ENCODE measurements at regions not wholly inside any gene's neighbourhood (a gene's known extent, or its start where the extent isn't known, plus 50 kb on each side); places are given as distances from the start of the nearest gene placed in this dataset.

DNA sequence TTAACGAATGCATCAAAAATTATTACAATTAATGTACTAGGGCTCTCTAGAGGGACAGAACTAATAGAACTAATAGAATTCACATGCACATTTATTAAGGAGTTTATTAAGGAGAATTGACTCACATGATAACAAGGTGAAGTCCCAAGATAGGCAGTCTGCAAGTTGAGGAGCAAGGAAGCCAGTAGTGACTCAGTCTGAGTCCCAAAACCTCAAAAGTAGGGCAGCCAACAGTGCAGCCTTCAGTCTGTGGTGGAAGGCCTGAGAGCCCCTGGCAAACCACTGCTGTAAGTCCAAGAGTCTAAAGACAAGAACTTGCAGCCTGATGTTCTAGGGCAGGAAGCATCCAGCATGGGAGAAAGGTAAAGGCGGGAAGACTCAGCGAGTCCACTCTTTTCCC lies 633.8 kb downstream of the SEMA5A start:
- H4K20me1 ChIP-seq (ENCODE audit: control insufficient read depth, extremely low read depth, insufficient read depth, low read length), result no peaks in the 10 kb centered on the region
- no peak overlapping the region for H3K9ac ChIP-seq (ENCODE audit: control insufficient read depth, extremely low read depth, insufficient read depth, low read length)
- no peak overlapping the region for H3K4me2 ChIP-seq (ENCODE audit: control insufficient read depth, extremely low read depth, insufficient read depth, low read depth, low read length)
- FAIRE-seq (peak; percentile 64), DNase-seq (ENCODE audit: low read depth, low spot score) (no peak)
- H2AFZ ChIP-seq (ENCODE audit: control insufficient read depth, low read length), result no peak overlapping the region
- no peak overlapping the region for H3K4me3 ChIP-seq (ENCODE audit: control insufficient read depth in 2 of 3, extremely low read depth in 1 of 3, insufficient read depth in 2 of 3, low read depth in 1 of 3, low read length in 3 of 3)
- no peaks in the 10 kb centered on the region for H3K27me3 ChIP-seq (ENCODE audit: control insufficient read depth, extremely low read depth, insufficient read depth, low read length)
- no peaks in the 10 kb centered on the region for H3K79me2 ChIP-seq (ENCODE audit: control insufficient read depth, insufficient read depth, low read length)
- H3K4me1 ChIP-seq (ENCODE audit: control insufficient read depth, extremely low read depth, insufficient read depth, low read length), result peaks cover 10% of the 10 kb centered on the region
- no peak overlapping the region for H3K27ac ChIP-seq (ENCODE audit: control insufficient read depth, insufficient read depth, low read length)
- TF ChIP-seq EZH2 (IDR thresholded peaks at IDR 0.05; ENCODE audit: low read length), result no peak
- no peak for TF ChIP-seq CTCF (optimal IDR thresholded peaks at IDR 0.05 in 1 of 3, IDR thresholded peaks at IDR 0.05 in 1 of 3, conservative IDR thresholded peaks at IDR 0.05 in 1 of 3; ENCODE audit: extremely low read depth in 1 of 3, insufficient read depth in 2 of 3, low read length in 3 of 3)
- H3K36me3 ChIP-seq (ENCODE audit: control insufficient read depth in 2 of 2, extremely low read depth in 1 of 2, insufficient read depth in 2 of 2, low read length in 2 of 2), result no peaks in the 10 kb centered on the region
- dilution Hi-C loops (cut with MboI; ENCODE audit: extremely low pct_ligation_motif_present, low sequenced_read_pairs), result no loop called here
- no peaks in the 10 kb centered on the region for H3K9me3 ChIP-seq (ENCODE audit: control insufficient read depth, low read depth, low read length)
- H3K9me1 ChIP-seq (ENCODE audit: control insufficient read depth, extremely low read depth, insufficient read depth, low read length), result no peaks in the 10 kb centered on the region

DNA sequence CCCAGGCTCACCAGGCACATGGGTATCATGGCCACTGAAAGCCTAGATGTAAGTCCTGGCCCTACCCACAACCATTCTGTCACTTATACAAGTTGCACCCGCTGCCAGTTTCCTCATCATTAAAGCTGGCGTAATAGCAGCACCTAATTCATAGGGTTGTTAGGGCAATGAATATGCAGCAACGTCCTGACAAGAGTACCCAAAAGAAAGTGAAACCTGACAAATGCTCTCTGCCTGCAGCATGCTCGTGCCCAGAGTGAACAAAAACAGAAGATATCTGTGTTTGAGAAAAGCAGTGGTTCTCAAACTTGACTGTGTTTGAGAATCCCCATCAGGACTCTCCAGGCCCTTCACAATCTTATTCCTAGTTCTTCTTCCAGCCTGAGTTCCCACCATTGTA lies 632.4 kb downstream of the SEMA5A start:
- H2AFZ ChIP-seq (ENCODE audit: control insufficient read depth, low read length), result no peak overlapping the region
- no peak overlapping the region for H3K27ac ChIP-seq (ENCODE audit: control insufficient read depth, insufficient read depth, low read length)
- no peak for FAIRE-seq
- H3K4me2 ChIP-seq (ENCODE audit: control insufficient read depth, extremely low read depth, insufficient read depth, low read depth, low read length), result no peak overlapping the region
- TF ChIP-seq EZH2 (IDR thresholded peaks at IDR 0.05; ENCODE audit: low read length) (no peak), CTCF (optimal IDR thresholded peaks at IDR 0.05 in 1 of 3, IDR thresholded peaks at IDR 0.05 in 1 of 3, conservative IDR thresholded peaks at IDR 0.05 in 1 of 3; ENCODE audit: extremely low read depth in 1 of 3, insufficient read depth in 2 of 3, low read length in 3 of 3) (no peak)
- H4K20me1 ChIP-seq (ENCODE audit: control insufficient read depth, extremely low read depth, insufficient read depth, low read length), result no peaks in the 10 kb centered on the region
- dilution Hi-C loops (cut with MboI; ENCODE audit: extremely low pct_ligation_motif_present, low sequenced_read_pairs), result no loop called here
- H3K79me2 ChIP-seq (ENCODE audit: control insufficient read depth, insufficient read depth, low read length), result no peaks in the 10 kb centered on the region
- H3K4me3 ChIP-seq (ENCODE audit: control insufficient read depth in 2 of 3, extremely low read depth in 1 of 3, insufficient read depth in 2 of 3, low read depth in 1 of 3, low read length in 3 of 3), result no peak overlapping the region
- H3K36me3 ChIP-seq (ENCODE audit: control insufficient read depth in 2 of 2, extremely low read depth in 1 of 2, insufficient read depth in 2 of 2, low read length in 2 of 2), result no peaks in the 10 kb centered on the region
- H3K27me3 ChIP-seq (ENCODE audit: control insufficient read depth, extremely low read depth, insufficient read depth, low read length), result no peaks in the 10 kb centered on the region
- no peaks in the 10 kb centered on the region for H3K9me1 ChIP-seq (ENCODE audit: control insufficient read depth, extremely low read depth, insufficient read depth, low read length)
- no peak for DNase-seq (ENCODE audit: low read depth, low spot score)
- H3K4me1 ChIP-seq (ENCODE audit: control insufficient read depth, extremely low read depth, insufficient read depth, low read length), result peaks cover 2% of the 10 kb centered on the region
- H3K9ac ChIP-seq (ENCODE audit: control insufficient read depth, extremely low read depth, insufficient read depth, low read length), result no peak overlapping the region
- H3K9me3 ChIP-seq (ENCODE audit: control insufficient read depth, low read depth, low read length), result no peaks in the 10 kb centered on the region

Data from keratinocyte (primary cell).